PC-3 (cell line): ENCODE measurements at regions not wholly inside any gene's neighbourhood (a gene's known extent, or its start where the extent isn't known, plus 50 kb on each side); places are given as distances from the start of the nearest gene placed in this dataset.

Experiments used
- CTCF ChIP-seq: fragments of 300-600 bp; sonication (generic); conservative IDR thresholded peaks from 2 replicates; pipeline ENCODE4 v1.5.1; 2017; ENCODE audit warnings: antibody characterized with exemption, low read depth, mild to moderate bottlenecking, low read length
- EZH2 ChIP-seq: fragments of 300-600 bp; sonication (generic); IDR thresholded peaks from one replicate; pipeline ENCODE4 v1.6.1; 2017; ENCODE audit warnings: antibody characterized with exemption, mild to moderate bottlenecking, low read length; ENCODE audit not compliant: unreplicated experiment
- EZH2phosphoT487 ChIP-seq: fragments of 300-600 bp; sonication (generic); IDR thresholded peaks from 2 replicates; pipeline ENCODE4 v1.6.1; 2018; ENCODE audit warnings: mild to moderate bottlenecking, antibody characterized with exemption, low read length, borderline replicate concordance

DNA sequence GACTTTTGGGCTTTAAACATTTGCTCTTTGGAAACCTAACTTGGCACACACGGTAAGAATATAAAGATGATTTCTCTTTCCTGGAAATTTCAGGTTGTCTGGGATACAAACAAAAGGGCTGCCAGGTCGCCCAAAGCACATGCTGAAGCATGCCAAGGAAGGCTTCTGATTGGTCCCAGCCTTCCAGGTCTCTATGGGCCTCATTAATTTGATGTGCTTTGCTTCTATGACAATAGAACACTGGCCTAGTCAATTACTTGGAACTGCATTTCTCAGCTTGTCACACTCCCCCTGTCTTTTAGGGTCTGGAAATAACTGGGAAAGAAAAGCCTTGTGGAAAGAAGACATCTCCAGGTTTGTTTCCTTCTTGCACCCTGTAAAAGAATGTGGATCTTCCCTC lies 228.9 kb downstream of the ADCYAP1 start:
- no peak for TF ChIP-seq CTCF
- no peak for TF ChIP-seq EZH2
- TF ChIP-seq EZH2phosphoT487 = no peak
